MM.1S (cell line): ENCODE measurements at regions not wholly inside any gene's neighbourhood (a gene's known extent, or its start where the extent isn't known, plus 50 kb on each side); places are given as distances from the start of the nearest gene placed in this dataset.

Experiments used
- DNase-seq: peaks from one replicate; pipeline ENCODE4 v3.0.0-alpha.2; 2015
- H2AFZ ChIP-seq: fragments of 300-600 bp; sonication (generic); 2 replicates; pipeline ENCODE4 v1.6.0; 2016; ENCODE audit warnings: antibody characterized with exemption, low read length
- H3F3A ChIP-seq: fragments of 300-600 bp; sonication (generic); 2 replicates; pipeline ENCODE4 v1.6.1; 2016; ENCODE audit warnings: mild to moderate bottlenecking, antibody characterized with exemption, low read length, moderate library complexity, mixed read lengths; ENCODE audit not compliant: insufficient read depth
- H3K27ac ChIP-seq: fragments of 300-600 bp; sonication (generic); 2 replicates; pipeline ENCODE4 v1.5.1; 2016; ENCODE audit warnings: mild to moderate bottlenecking, low read length
- H3K27me3 ChIP-seq: fragments of 300-600 bp; sonication (generic); replicated peaks from 2 replicates; pipeline ENCODE4 v1.6.0; 2016; ENCODE audit warnings: low read length; ENCODE audit not compliant: insufficient read depth
- H3K36me3 ChIP-seq: fragments of 300-600 bp; sonication (generic); replicated peaks from 2 replicates; pipeline ENCODE4 v1.6.1; 2016; ENCODE audit warnings: mild to moderate bottlenecking, low read length, mixed read lengths; ENCODE audit not compliant: insufficient read depth
- H3K4me1 ChIP-seq: fragments of 300-600 bp; sonication (generic); 2 replicates; pipeline ENCODE4 v1.6.1; 2016; ENCODE audit warnings: low read length, mixed read lengths
- H3K4me2 ChIP-seq: fragments of 300-600 bp; sonication (generic); 2 replicates; pipeline ENCODE4 v1.6.0; 2016; ENCODE audit warnings: low read depth, low read length
- H3K4me3 ChIP-seq: fragments of 300-600 bp; sonication (generic); 2 replicates; pipeline ENCODE4 v1.5.1; 2016; ENCODE audit warnings: low read length, mixed read lengths
- H3K79me2 ChIP-seq: fragments of 300-600 bp; sonication (generic); 2 replicates; pipeline ENCODE4 v1.6.1; 2016; ENCODE audit warnings: mixed run types, low read length, mixed read lengths
- H3K9ac ChIP-seq: fragments of 300-600 bp; sonication (generic); 2 replicates; pipeline ENCODE4 v1.6.1; 2016; ENCODE audit warnings: low read length, mixed read lengths
- H3K9me2 ChIP-seq: fragments of 300-600 bp; sonication (generic); replicated peaks from 2 replicates; pipeline ENCODE4 v1.6.1; 2016; ENCODE audit warnings: mild to moderate bottlenecking, low read length, mixed read lengths; ENCODE audit not compliant: insufficient read depth
- H3K9me3 ChIP-seq: fragments of 300-600 bp; sonication (generic); replicated peaks from 2 replicates; pipeline ENCODE4 v1.6.1; 2016; ENCODE audit warnings: mild to moderate bottlenecking, low read length, mixed read lengths; ENCODE audit not compliant: insufficient read depth
- H4K20me1 ChIP-seq: fragments of 300-600 bp; sonication (generic); 2 replicates; pipeline ENCODE4 v1.6.1; 2016; ENCODE audit warnings: mild to moderate bottlenecking, low read length, moderate library complexity, mixed read lengths; ENCODE audit not compliant: insufficient read depth
- EZH2 ChIP-seq: fragments of 300-600 bp; sonication (generic); optimal IDR thresholded peaks from 2 replicates; pipeline ENCODE3; 2017; ENCODE audit warnings: low read depth, mild to moderate bottlenecking, antibody characterized with exemption, low read length, mixed read lengths
- EZH2phosphoT487 ChIP-seq: fragments of 300-600 bp; sonication (generic); IDR thresholded peaks from 2 replicates; pipeline ENCODE4 v1.6.1; 2018; ENCODE audit warnings: antibody characterized with exemption, low read length
- TF ChIP-seq, protein P1 (sequence below): fragments of 300-600 bp; sonication (generic); IDR thresholded peaks from 2 replicates; pipeline ENCODE4 v1.5.1; 2016; ENCODE audit warnings: antibody characterized with exemption, low read length, mixed read lengths

DNA sequence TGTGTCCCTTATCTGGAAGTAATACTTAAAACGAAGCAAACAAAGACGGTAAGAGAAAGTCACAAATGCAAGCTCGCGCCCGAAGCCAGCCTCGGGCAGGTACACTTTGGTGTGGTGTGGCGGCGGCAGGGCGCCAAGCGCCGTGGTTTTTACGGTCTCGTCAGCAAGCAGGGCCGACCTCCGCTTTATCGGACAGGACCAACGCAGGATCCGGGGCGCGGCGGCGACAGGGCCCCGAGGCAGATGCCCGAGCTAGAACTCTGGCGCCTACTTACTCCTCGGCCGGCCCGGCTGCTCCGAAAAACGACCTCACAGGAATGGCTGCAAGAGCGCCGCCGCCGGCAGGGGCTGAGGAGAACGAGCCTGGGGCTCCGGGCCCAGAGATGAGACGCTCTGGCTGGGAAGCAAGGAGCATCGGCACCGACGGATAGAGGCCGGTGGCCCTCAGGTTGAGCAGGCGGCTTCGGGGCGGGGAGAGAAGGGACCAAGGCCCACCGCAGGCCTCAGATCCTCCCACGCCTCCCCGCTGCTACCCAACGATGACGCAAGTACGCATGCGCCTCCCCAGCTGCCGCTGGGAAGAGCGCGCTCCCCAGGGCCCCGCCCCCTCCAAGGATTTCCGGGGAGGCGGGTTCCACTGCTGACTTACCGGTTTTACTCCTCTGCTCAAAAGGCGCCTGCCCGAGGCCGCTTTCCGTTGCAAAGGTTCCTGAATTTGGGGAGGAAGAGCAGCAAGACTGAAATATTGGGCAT, 60.6 kb downstream of the FAM217A start:
- H4K20me1 ChIP-seq: peaks cover 10% of the 10 kb centered on the region
- H3K79me2 ChIP-seq: peaks cover 50% of the 10 kb centered on the region
- H3K9me2 ChIP-seq: no peaks in the 10 kb centered on the region
- peak overlapping the region; percentile 70 for H2AFZ ChIP-seq
- peaks cover 19% of the 10 kb centered on the region; the same call in 1 of the 2 replicates for H3K4me1 ChIP-seq
- peak overlapping the region; percentile 90 for H3K9ac ChIP-seq
- no peaks in the 10 kb centered on the region for H3K36me3 ChIP-seq
- H3K4me2 ChIP-seq: peak overlapping the region; percentile 73
- H3K9me3 ChIP-seq: no peaks in the 10 kb centered on the region
- DNase-seq: peak; percentile 96
- no peaks in the 10 kb centered on the region for H3K27me3 ChIP-seq
- peak overlapping the region; percentile 82 for H3K4me3 ChIP-seq
- peak overlapping the region; percentile 97 for H3K27ac ChIP-seq
- H3F3A ChIP-seq: peaks cover 42% of the 10 kb centered on the region
- TF ChIP-seq, protein P1, sequence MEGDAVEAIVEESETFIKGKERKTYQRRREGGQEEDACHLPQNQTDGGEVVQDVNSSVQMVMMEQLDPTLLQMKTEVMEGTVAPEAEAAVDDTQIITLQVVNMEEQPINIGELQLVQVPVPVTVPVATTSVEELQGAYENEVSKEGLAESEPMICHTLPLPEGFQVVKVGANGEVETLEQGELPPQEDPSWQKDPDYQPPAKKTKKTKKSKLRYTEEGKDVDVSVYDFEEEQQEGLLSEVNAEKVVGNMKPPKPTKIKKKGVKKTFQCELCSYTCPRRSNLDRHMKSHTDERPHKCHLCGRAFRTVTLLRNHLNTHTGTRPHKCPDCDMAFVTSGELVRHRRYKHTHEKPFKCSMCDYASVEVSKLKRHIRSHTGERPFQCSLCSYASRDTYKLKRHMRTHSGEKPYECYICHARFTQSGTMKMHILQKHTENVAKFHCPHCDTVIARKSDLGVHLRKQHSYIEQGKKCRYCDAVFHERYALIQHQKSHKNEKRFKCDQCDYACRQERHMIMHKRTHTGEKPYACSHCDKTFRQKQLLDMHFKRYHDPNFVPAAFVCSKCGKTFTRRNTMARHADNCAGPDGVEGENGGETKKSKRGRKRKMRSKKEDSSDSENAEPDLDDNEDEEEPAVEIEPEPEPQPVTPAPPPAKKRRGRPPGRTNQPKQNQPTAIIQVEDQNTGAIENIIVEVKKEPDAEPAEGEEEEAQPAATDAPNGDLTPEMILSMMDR: peak; percentile 29
- TF ChIP-seq EZH2: no peak
- no peak for TF ChIP-seq EZH2phosphoT487
